Heart right ventricle (tissue), 16 donors: ENCODE measurements at regions not wholly inside any gene's neighbourhood (a gene's known extent, or its start where the extent isn't known, plus 50 kb on each side); places are given as distances from the start of the nearest gene placed in this dataset.

Experiments
- ATAC-seq, 8 donors: fragments of 200-7000 bp; cut with Tn5 transposase; one replicate each; pipeline ENCODE4 v1.9.1; 2020; ENCODE audit warnings: mild to moderate bottlenecking in 8 of 8, moderate library complexity in 8 of 8, moderate number of reproducible peaks in 1 of 8
- DNase-seq, 2 donors: peaks; one replicate each; pipeline ENCODE4 v3.0.0-alpha.2; 2020
- H3K27ac ChIP-seq, 10 donors: fragments of 200-600 bp; sonication (generic) in 2 of 10; one replicate each; pipeline versions ENCODE4 v1.5.0 to v1.8.0; 2020 to 2022; ENCODE audit warnings: mild to moderate bottlenecking in 3 of 10
- H3K27me3 ChIP-seq, 7 donors: fragments of 200-600 bp; one replicate each; pipeline ENCODE4 v1.8.0; 2021 to 2022; ENCODE audit warnings: mild to moderate bottlenecking in 2 of 7
- H3K36me3 ChIP-seq, 9 donors: fragments of 200-600 bp; sonication (generic) in 1 of 9; one replicate each; pipeline versions ENCODE4 v1.5.0 to v1.8.0; 2020 to 2022; ENCODE audit warnings: mild to moderate bottlenecking in 2 of 9
- H3K4me1 ChIP-seq, 9 donors: fragments of 200-600 bp; sonication (generic) in 1 of 9; one replicate each; pipeline versions ENCODE4 v1.5.0 to v1.8.0; 2020 to 2022; ENCODE audit warnings: mild to moderate bottlenecking in 4 of 9
- H3K4me3 ChIP-seq, 10 donors: fragments of 200-600 bp; sonication (generic) in 2 of 10; one replicate each; pipeline versions ENCODE4 v1.5.0 to v1.8.0; 2020 to 2022; ENCODE audit warnings: mild to moderate bottlenecking in 7 of 10, moderate library complexity in 2 of 10
- H3K9me3 ChIP-seq, 11 donors: fragments of 200-600 bp in 10 of 11; sonication (generic) in 2 of 11; one replicate each; pipeline versions ENCODE4 v1.5.0 to v1.8.0; 2013 to 2022; ENCODE audit warnings: mild to moderate bottlenecking in 2 of 11, control low read depth in 1 of 11, moderate library complexity in 1 of 11
- WGBS, 2 donors: extraction: QIAGEN DNeasy Blood & Tissue Kit; methylation state at CpG; one replicate each; pipeline ENCODE4 v1.1.7; 2013; ENCODE audit warnings: inconsistent platforms in 1 of 2; 5-methylcytosine and 5-hydroxymethylcytosine counted together
- intact Hi-C, 10 donors: fragments of 100-400 bp; cut with DNase I; formaldehyde crosslinking; loops; one replicate each; pipeline versions ENCODE4 v1.11.1 to v1.14.2; 2022
- TF ChIP-seq, protein P1 (sequence below), 9 donors: fragments of 200-600 bp; sonication (generic) in 2 of 9; IDR thresholded peaks; one replicate each; pipeline versions ENCODE4 v1.5.0 to v1.8.0; 2021 to 2022; ENCODE audit warnings: antibody characterized with exemption in 9 of 9, mild to moderate bottlenecking in 5 of 9, moderate library complexity in 1 of 9
- donor health status: Arrhythmogenic right ventricular cardiomyopathy.
- donor health status: ischemic (EF 13 %, LVEDD 7.1; RV severe dilation, severe dysfunction).
- donor health status: healthy with polysubstance abuse.
- donor health status: DM: no; HTN: yes; CAD: no.
- donor health status: DM: no; HTN: no; CAD: no.
- donor health status: ischemic (EF 25% LVEDD 6.9; RV normal size, moderate dysfunction).
- donor health status: ischemic (EF 25% LVEDD 5.7; RV mildly dilated, moderate dysfunction).
- donor health status: healthy.
- donor health status: DM: yes; HTN: yes; CAD: no.
- donor health status: Ischemic cardiomyopathy.
- donor health status: ischemic (EF 35%, LVEDD 5.7; RV mildly dilated, moderate dysfunction).
- donor health status: nonischemic (EF 11% LVEDD 7.7; RV severe dilation, severe dysfunction).
- donor health status: DM: yes; HTN: yes; CAD: no.
- donor health status: PGD.
- donor health status: ischemic (EF 29% LVEDD 5.4; RV normal size, mild dysfunction).
- donor health status: nonischemic (EF 23%, LVEDD 6.1; RV moderate dilation, normal function).

GRCh38 chr1:118828038-118828437, 160.1 kb downstream of the TBX15 start:
- Histone ChIP-seq H3K4me3 (no peak overlapping the region), H3K9me3 (peaks cover 0 to 23% (median 0%) of the 10 kb centered on the region in 11 donors), H3K4me1 (no peaks in the 10 kb centered on the region), H3K36me3 (no peaks in the 10 kb centered on the region), H3K27ac (no peak overlapping the region), H3K27me3 (no peaks in the 10 kb centered on the region)
- TF ChIP-seq, protein P1, sequence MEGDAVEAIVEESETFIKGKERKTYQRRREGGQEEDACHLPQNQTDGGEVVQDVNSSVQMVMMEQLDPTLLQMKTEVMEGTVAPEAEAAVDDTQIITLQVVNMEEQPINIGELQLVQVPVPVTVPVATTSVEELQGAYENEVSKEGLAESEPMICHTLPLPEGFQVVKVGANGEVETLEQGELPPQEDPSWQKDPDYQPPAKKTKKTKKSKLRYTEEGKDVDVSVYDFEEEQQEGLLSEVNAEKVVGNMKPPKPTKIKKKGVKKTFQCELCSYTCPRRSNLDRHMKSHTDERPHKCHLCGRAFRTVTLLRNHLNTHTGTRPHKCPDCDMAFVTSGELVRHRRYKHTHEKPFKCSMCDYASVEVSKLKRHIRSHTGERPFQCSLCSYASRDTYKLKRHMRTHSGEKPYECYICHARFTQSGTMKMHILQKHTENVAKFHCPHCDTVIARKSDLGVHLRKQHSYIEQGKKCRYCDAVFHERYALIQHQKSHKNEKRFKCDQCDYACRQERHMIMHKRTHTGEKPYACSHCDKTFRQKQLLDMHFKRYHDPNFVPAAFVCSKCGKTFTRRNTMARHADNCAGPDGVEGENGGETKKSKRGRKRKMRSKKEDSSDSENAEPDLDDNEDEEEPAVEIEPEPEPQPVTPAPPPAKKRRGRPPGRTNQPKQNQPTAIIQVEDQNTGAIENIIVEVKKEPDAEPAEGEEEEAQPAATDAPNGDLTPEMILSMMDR (IDR thresholded peaks at IDR 0.05) = no peak
- intact Hi-C loops = loop anchor here in 1 of 10 donors (10.0 kb wide), 1 partner anchor 77 kb away; no protein-coding TSS in a partner anchor
- ATAC-seq = no peak
- DNase-seq = no peak

DNA sequence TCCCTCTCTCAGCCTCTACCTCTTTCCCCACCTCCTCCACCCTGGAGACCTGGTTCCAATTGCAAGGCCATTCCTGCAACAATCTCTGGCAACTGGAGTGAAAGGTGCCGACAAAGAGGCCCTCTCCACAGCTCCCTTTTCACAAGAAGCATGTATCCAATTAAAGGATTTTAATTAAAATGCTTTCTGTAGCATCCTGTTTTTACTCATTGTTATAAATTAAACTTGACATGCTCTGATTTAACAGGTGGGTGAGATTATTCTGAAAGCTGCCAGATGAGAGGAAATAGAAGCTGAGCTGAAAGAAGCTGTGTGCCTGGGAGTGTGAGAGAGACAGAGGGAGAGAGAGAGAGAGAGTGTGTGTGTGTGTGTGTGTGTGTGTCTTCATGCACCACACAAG, 160.5 kb downstream of the TBX15 start:
- Histone ChIP-seq H3K9me3 (peaks cover 0 to 22% (median 0%) of the 10 kb centered on the region in 11 donors), H3K27me3 (no peaks in the 10 kb centered on the region), H3K4me1 (no peaks in the 10 kb centered on the region), H3K4me3 (no peak overlapping the region), H3K36me3 (no peaks in the 10 kb centered on the region), H3K27ac (no peak overlapping the region)
- 61 to 64% methylated on average over 1 of the region's 1 CpG for WGBS, 2 donors
- TF ChIP-seq, protein P1 (IDR thresholded peaks at IDR 0.05) = no peak
- no peak for DNase-seq
- intact Hi-C loops = loop anchor here in 1 of 10 donors (10.0 kb wide), 1 partner anchor 77 kb away; no protein-coding TSS in a partner anchor
- ATAC-seq = no peak

- H3K36me3 ChIP-seq = no peaks in the 10 kb centered on the region
- H3K4me3 ChIP-seq = no peak overlapping the region
- no peaks in the 10 kb centered on the region for H3K4me1 ChIP-seq
- WGBS, 2 donors = 57 to 58% methylated on average over 3 of the region's 3 CpGs
- ATAC-seq = no peak
- H3K27ac ChIP-seq = no peak overlapping the region
- H3K9me3 ChIP-seq = peaks cover 0 to 18% (median 0%) of the 10 kb centered on the region in 11 donors
- H3K27me3 ChIP-seq = no peaks in the 10 kb centered on the region
- TF ChIP-seq, protein P1 (IDR thresholded peaks at IDR 0.05) = no peak
- DNase-seq = no peak
- intact Hi-C loops = loop anchor here in 1 of 10 donors (10.0 kb wide), 1 partner anchor 78 kb away; no protein-coding TSS in a partner anchor
Measured at GRCh38 chr1:118827207-118827606, 160.9 kb downstream of the TBX15 start.

DNA sequence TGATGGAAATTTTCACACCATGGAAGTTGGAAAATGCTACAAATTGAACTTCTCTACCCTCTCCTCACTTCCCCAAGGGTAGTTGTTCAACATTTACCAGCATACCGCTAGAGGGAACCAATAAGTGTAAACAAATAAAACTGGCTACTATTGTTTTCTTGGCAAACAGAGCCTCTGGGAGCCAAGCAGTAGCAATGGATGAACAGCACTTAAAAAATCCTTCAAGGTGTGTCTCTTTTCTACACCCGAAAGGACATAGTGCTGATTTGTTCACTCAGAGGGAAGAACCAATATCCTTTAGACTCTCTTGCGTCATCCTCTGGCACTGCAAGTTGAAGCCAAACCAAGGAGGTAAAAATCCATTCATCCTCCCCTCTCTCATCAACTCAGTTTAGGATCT, 161.5 kb downstream of the TBX15 start:
- H3K4me3 ChIP-seq = no peak overlapping the region
- ATAC-seq (no peak), DNase-seq (no peak)
- TF ChIP-seq, protein P1 (IDR thresholded peaks at IDR 0.05) = no peak
- no peaks in the 10 kb centered on the region for H3K36me3 ChIP-seq
- H3K27ac ChIP-seq = no peak overlapping the region
- 67 to 71% methylated on average over 3 of the region's 3 CpGs for WGBS, 2 donors
- H3K9me3 ChIP-seq = peaks cover 0 to 13% (median 0%) of the 10 kb centered on the region in 11 donors
- intact Hi-C loops = loop anchor here in 1 of 10 donors (10.0 kb wide), 1 partner anchor 78 kb away; no protein-coding TSS in a partner anchor
- no peaks in the 10 kb centered on the region for H3K27me3 ChIP-seq
- H3K4me1 ChIP-seq = no peaks in the 10 kb centered on the region
